Skin of body (tissue), 1 donor: ENCODE measurements at regions not wholly inside any gene's neighbourhood (a gene's known extent, or its start where the extent isn't known, plus 50 kb on each side); places are given as distances from the start of the nearest gene placed in this dataset.
A peak's percentile ranks its signal among the peaks of the same experiment; 100 is the strongest.

ENCODE experiments used
- DNase-seq: peaks from one replicate; lab custom pipeline; 2025; lab: John Stamatoyannopoulos, UW

DNA sequence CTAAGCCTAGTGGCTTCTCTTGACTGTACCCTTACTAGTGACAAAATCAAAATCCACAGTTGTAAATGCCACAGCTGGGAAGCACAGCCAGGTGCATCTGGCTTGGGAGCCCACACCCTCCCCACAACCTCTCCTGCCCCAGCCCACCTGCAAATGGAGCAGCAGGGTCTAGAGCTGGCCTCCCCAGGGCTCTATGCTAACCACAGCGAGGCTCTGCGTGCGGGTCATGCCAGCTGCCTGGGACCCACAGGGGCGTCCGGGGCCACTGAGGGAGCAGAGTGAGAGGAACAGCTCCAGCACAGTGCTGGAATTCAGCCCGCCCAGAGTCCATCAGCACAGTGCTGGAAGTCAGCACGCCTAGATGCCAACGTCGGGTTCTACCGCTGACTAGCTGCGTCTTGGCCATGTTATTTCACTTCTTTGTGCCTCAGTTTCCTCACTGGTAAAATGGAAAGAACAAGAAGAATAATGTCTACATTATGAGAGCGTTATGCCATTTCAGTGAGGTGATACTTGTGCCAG is 109.1 kb upstream of the ID2 start:
- no peak for DNase-seq

DNA sequence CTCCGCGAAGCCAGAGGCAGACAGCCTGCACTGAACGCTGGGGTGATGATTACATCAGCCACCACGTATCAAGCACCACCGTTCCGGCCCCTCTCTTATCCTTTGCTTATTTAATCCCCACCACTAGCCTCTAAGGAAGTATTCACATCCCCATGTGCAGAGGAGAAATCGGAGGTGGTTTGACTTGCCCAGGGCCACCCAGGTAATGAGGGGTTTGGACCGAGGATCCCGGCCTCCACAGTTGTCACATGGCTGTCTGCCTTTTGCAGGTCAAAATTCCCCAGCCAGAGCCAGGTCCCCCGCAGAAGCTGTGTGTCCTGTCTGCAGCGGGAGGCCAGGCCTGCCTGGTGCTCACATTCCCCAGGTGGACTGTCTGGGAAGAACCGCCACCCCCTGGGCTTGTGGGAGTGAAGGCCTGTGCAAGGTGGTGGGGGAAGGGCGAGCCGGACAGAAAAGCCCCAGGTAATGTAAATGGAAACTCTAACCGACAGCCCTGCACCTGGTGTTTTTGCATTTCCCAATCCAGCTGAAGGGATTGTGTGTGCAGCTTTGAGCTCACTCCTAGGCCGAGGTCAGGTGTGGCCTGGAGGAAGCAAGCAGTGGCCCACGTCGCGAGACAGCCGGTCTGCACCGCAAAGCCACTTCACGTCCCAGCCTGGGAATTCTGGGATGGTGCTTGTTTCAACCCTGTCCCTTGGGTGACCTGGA is 108.5 kb upstream of the ID2 start:
- no peak for DNase-seq

DNA sequence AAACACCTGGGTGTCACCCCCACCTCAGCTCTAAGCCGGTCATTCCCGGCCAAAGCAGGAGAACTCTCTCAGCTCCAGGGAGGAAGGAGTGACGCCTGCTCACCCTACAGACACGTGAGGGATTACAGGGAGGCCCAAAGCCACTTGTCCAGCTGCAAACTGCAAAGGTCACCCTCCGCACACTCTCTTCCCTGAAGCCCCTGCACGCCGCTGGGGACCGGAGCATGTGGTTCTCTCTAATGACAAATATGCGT is 108.0 kb upstream of the ID2 start:
- DNase-seq: no peak

DNA sequence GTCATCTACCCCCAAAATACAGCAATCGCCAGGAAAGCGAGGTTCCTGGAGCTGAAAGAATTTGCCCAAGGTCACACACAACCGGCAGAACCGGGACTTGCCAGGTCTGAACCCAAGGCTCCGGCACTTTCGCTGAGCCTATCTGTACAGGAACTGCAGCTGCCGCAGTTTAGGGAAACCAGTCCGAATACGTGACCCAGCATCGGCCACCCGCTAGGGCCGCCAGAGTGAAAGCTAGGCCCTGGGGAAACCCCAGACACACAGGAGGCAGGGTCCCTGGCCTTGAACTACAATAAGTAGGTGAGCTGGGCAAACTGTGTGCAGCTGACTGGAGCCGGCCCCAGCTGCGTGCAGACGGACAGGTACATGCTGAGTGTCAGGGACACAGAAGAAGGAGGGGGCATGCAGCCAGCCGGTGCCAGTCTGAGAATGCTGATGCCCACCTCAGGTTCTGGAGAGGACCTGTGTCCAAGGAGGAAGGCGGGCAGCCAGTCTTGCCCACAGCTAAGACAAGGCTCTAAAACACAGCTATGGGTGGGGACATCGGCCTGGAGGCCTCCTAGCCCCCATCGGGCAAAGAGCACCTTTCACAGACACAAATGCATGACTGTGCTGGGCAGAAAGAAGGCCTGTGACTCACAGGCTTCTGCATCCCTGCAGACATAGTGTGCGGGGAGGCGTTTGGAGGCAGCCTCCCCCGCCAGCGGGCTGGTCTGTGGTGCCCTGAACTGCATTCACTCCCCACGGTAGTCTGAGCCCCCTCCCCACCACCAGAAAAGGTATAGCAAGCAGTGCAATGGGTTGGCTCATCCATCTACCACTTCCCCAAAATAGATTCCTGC is 107.4 kb upstream of the ID2 start:
- no peak for DNase-seq

DNA sequence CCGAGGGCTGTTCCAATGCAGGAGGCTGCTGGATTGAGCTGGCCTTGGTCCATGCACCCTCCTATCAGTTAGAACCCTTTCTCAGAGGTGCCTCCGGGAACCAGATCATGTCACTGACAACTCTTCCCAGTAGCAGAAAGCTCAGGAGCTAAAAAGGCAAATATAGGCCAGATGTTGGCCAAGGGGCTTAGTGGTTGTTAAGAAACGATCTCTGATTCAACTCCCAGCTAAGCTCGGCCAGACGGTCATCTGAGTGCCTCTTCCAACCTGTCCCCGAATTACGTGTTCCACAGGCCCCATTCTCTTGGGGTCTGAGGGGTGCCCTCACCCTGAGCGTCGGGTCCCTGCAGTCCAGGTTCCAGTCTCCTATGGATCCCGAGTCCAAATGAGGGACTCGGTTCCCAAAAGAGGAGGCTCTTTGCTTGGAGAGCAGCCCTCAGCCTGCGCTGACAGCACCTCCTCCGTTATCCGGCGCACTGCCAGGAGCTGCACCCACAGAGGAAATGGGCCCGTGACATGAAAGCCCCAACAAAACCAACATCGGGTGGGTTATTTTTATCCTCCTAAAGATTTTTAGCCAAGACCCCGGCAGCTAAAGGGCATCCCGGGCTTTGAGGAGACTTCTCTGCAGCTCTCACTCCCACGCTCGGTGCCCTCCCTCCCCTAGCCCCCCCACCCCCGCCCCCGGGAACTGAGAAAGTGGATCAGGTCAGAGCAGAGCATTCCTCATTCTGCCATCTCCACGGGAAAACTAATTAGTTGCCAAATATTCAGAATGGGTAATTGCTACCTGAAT is 106.6 kb upstream of the ID2 start:
- no peak for DNase-seq

DNA sequence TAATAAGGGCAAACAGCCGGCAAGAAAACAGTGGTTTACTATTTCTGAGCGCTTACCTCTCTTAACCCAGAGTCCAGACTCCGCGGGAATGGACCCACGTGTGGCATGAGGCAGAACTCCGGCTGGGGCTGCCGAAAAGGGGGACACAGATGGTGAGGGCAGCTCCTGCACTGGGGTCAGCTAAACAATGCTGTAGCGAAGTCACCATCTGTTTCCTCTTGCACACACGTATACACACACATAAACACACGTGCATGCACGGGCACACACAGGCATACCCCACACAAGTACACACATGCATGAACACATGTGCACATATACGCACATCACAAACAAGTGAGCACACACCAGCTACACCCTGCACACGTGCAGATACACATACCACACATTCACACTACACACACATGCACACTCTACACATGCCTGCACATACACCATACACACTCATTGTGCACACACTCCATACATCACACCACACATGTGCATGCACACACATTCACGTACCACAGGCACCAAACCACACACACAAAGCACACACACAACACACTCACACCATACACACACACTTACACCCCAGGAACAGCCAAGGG is 105.9 kb upstream of the ID2 start:
- DNase-seq: no peak

DNA sequence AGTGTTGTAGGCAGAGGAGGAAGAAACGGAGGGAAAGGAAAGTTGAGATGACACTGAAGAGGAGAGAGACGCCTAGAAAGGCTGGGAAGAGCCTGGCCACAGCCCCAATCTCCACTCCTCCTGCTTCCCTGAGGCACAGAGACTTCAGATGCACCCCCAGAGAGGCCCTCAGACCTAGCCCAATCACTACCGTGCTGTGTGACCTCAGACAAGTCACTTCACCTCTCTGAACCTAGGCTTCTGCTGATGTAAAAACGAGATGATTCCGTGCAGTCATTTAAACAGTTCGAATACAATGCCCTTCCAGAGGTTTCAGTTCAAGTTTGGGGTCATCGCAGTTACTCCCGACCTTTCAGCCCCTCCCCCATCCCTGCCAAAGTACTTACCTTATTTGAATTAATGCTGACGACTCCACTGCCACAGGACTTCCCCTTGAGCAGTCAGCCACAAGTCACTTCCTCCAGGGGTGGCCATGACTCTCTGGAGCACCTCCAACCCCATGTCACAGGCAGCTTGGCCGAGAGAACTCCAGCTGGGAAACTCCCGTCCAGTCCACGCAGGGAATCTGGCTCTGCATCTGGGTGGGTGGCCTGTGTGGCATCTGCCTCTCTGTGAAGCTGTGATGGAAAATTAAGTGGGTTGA is 105.2 kb upstream of the ID2 start:
- DNase-seq: no peak

DNA sequence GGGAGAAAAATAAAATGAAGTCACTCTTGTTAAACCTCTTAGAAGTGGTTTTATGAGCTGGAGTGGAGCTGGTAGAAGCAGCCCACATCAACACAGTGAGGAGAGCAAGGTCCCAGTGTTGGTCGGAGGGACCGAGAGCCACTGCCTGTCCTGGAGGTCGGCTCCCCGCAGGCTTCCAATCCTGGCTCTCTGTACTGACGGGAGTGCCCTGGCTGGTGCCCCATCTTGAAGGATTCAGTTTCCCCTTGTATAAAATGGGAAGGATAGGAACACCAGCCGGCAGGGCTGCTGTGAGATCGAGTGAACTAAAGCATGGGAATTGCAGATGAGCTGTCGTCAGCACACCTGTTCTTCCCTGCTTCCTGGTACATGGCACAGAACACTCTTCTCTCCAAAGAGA is 104.3 kb upstream of the ID2 start:
- DNase-seq: no peak

DNA sequence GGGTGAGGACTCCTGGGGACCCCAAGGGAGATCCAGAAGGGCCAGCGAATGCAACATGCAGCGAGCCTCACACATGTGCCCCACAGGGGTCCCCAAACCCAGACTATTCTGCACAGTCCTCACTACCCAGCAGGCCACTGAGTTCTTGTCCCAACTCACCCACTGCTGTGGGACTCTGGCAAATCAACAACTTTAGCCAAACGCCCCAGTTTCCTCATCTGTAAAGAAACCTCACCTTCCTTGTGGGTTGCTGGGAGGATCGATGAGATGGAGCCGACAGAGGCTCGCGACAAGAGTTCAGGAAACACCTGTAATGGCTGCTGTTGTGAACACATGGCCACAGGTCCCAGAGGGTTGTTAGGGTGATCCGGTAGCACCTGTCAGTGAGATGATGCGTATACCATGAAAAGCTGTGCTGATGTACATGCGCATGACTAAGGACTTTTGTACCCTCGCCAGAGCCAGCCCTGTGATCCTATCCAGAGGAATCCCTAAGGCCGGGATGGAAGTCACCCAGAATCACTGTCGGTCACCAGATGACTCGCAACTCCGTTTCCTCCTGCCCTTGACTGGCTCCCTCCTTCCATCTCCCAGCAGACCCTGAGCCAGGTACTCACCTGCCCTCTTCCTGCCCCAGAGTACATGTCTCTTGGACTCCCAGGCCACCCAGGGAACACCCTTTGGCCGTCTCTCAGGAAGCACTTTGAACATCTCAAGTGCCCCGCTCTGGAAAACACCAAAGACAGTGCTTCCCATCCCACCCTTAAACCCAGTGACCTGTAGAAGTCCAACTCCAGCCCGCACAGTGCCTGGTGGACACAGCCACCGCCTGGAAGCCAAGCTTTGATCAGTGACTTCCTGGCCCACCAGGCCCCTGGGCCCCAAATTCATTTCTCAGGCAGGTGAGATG is 103.3 kb upstream of the ID2 start:
- no peak for DNase-seq

DNA sequence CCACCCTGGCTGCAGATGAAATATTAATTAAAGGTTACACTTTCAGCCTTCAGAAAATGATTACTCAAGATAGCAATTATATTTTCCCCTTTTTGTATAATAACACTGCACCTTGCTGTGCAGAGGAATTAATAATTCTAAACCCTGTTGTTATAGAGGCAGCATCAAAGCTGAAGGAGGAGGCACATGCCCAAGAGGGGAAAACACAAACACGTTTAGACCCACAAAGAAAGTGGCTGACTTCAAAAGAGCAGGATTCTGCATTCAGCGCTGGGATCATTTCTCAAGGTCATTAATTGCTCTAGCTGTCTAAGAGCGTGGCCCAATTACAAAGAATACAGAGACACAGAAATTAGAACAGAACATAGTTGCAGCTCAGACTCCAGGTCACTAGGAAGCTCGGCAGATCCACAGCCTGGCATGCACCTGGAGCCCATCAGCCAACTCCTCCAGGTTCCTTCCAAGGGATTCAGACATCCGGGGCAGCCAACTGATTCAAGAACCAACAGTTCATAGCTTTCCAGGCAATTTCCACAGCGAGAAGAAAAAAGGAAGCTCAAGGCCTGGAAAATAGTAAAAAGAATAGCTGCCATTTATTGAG is 102.3 kb upstream of the ID2 start:
- DNase-seq: no peak

DNA sequence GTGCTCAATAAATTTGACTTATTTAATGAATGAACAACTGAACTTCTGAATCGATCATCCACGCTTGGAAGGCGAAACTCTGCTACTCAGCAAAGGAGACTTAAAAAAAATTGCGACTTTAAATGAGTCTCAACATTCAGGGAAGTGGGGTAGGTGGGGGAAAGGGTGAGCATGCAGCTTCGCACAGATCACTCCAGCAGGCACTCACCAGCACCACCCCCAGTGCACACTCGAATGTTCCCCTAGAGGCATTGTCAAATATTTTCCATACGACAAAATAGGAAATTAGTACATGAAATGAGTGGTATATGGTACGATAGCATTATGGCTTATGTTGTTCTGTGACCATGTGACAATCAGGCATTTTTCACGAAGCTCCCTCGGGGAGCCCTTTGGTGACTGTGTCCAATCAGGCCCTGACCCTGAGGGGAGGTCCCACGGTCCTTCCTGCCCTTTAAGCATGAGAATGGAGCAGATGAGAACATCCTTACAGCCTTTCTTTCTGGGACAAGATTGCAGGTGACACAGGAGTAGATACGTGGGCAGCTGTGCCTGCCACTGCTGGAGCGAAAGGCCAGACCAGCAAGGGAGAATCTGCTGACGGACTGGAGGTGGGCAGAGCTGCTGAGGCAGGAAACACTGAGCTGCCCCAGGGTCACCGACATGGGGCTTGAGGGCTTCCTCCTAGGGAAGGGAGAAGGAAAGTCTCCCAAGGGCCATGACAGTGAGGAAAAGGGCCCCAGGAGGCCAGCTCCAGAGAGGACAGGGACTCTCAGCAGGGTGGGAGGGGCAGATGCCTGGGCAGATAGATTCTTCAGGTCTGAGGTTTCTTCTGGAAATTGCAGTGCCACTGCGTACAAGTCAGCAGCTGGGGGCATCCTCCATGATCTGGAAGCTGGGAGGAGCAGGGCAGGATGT is 101.3 kb upstream of the ID2 start:
- peak; percentile 21 for DNase-seq

DNA sequence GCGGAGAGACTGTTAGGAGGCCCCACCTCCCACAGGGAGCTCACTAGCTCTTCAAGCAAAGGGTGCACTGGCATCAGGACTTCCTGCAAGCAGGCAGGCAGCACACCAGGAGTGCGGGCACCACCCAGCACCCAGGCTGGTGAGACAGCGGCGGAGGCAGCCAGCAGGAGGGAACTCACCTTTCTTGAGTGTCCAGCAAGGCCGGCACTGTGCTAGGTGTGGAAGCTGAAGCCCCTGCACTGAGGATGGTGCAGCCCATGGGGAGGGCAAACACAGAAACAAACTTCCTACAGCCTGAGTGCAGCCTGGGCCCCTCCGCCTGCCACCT is 100.7 kb upstream of the ID2 start:
- DNase-seq: no peak

DNA sequence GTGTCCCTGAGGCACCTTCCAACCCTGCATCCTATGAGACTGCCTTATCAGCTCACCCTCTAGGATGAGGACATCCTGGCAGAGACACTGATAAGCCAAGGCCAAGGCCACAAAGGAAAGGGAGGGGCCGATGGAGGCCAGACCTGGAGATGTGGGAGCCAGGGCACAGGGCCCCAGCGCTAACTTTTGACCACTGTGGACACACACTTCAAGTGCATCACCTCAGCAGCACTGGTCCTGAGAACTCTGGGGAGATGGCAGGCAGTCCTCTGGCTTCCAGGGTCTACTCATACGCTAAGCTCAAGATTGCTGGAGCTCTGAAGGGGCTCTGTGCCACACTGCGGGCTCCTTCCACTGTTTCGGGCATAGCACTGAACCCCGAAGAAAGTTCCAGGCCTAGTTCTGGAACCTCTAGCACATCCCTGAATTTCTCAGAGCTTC is 100.2 kb upstream of the ID2 start:
- no peak for DNase-seq

DNA sequence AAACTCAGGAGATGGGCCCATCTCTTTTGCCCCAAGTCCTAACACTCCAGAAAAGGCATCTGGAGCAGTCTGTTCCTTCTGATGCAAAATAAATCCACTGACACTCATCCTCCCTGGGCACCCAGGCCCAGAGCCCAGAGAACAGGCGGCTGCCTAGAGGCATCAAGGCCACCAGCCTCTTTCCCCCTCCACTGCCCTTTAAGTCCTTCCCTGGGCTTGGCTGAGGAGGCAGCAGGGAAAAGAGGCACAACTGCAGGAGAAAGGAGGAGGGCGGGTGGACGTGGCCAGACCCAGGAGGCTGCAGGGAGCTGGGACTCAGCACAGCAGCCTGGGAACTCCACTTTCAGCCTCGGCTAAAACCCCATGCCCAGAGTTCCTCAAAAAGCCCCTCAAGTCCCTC is 99.7 kb upstream of the ID2 start:
- no peak for DNase-seq

DNA sequence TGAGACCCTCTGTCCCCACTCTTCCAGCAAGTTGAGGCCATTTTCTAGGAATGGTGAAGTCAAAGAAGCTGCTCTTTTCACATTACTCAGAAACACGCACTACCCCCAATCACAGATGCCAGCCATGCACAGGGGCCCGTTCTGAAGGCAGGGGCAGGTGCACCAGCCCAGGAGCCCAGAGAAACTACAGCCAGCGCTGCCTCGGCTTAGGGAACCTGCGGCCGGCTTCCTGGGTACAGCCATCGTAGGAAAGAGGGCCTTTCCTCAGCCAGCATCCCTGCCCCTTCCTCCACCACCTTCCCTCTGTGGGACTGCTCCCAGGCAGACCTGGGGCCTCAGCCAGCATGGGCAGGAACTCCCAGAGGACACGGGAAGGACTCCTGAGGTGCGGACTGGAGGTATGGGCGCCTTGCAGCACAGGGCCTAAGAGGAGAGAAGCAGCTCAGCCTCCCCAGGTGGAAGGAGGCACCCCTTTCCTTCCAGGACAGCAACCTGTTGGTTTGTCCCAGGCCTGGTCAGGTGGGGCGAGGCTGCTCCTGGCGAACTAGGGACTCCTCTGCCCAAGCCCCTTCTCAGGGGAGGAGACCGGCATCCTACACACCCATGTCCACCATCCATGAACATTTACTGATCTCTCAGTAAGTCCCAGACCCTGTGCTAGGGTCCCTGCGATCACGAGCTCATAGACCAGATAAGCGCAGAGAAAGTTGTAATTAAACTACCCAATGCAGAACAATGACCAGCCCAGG is 99.0 kb upstream of the ID2 start:
- DNase-seq: no peak

DNA sequence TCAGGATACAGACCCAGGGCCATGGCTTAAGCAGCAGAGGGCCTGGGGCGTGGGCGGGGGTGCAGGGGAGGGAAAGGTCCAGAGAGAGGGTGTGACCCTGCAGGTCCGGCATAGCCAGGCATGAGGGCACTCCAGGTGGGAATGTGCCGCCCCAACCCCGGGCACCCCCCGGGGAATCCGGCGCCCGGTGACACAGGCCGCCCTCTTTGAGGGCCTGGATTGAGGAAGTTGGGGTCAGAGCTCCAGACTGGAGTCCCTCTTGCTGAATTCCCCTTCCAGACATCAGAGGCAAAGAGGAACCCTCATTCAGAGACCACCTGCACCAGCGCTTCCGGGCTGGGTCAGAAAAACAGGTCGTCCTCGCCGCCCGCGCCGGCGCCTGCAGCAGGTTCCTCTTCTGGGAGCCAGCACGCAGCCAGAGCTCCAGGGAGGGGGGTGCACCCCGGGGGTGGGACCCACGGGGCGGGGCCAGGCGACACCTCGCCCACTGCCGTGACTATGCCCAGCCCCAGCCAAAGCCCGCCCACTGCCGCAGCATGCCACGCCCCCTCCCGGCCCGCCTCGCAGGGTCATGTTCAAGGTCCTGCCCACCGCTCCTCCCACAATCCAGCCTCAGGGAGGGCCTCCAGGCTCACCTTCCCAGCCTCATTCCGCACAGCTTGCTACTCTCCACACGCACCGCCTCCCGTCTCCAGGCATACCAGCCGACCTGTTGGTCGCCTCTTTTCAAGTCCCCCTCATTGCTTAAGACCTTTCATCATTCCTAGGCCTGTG is 98.3 kb upstream of the ID2 start:
- peak; percentile 50 for DNase-seq
